ENCODE measurements at regions not wholly inside any gene's neighbourhood (a gene's known extent, or its start where the extent isn't known, plus 50 kb on each side); places are given as distances from the start of the nearest gene placed in this dataset.

GRCh38 chr4:3382251-3382650 is 59.5 kb upstream of the HGFAC start:
- Histone ChIP-seq H3K27me3 (ENCODE audit: control insufficient read depth, insufficient read depth, low read length) (no peaks in the 10 kb centered on the region), H3K4me3 (ENCODE audit: low read depth, low read length) (no peak overlapping the region), H3K36me3 (ENCODE audit: control insufficient read depth, insufficient read depth, low read length) (no peaks in the 10 kb centered on the region)
- DNase-seq (ENCODE audit: low read depth), result no peak
- TF ChIP-seq, protein P1, sequence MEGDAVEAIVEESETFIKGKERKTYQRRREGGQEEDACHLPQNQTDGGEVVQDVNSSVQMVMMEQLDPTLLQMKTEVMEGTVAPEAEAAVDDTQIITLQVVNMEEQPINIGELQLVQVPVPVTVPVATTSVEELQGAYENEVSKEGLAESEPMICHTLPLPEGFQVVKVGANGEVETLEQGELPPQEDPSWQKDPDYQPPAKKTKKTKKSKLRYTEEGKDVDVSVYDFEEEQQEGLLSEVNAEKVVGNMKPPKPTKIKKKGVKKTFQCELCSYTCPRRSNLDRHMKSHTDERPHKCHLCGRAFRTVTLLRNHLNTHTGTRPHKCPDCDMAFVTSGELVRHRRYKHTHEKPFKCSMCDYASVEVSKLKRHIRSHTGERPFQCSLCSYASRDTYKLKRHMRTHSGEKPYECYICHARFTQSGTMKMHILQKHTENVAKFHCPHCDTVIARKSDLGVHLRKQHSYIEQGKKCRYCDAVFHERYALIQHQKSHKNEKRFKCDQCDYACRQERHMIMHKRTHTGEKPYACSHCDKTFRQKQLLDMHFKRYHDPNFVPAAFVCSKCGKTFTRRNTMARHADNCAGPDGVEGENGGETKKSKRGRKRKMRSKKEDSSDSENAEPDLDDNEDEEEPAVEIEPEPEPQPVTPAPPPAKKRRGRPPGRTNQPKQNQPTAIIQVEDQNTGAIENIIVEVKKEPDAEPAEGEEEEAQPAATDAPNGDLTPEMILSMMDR (IDR thresholded peaks at IDR 0.05; ENCODE audit: insufficient read depth, low read length, poor library complexity, severe bottlenecking), result no peak

- TF ChIP-seq, protein P1 (IDR thresholded peaks at IDR 0.05; ENCODE audit: insufficient read depth, low read length, poor library complexity, severe bottlenecking), result no peak
- no peak overlapping the region for H3K4me3 ChIP-seq (ENCODE audit: low read depth, low read length)
- DNase-seq (ENCODE audit: low read depth), result no peak
- no peaks in the 10 kb centered on the region for H3K36me3 ChIP-seq (ENCODE audit: control insufficient read depth, insufficient read depth, low read length)
- H3K27me3 ChIP-seq (ENCODE audit: control insufficient read depth, insufficient read depth, low read length), result no peaks in the 10 kb centered on the region
Observed at GRCh38 chr4:3384391-3384770, 57.4 kb upstream of the HGFAC start.

- H3K36me3 ChIP-seq (ENCODE audit: control insufficient read depth, insufficient read depth, low read length), result no peaks in the 10 kb centered on the region
- no peak overlapping the region for H3K4me3 ChIP-seq (ENCODE audit: low read depth, low read length)
- no peaks in the 10 kb centered on the region for H3K27me3 ChIP-seq (ENCODE audit: control insufficient read depth, insufficient read depth, low read length)
- TF ChIP-seq, protein P1 (IDR thresholded peaks at IDR 0.05; ENCODE audit: insufficient read depth, low read length, poor library complexity, severe bottlenecking), result no peak
- DNase-seq (ENCODE audit: low read depth), result no peak
Observed at GRCh38 chr4:3384771-3385710, 56.7 kb upstream of the HGFAC start.

- Histone ChIP-seq H3K27me3 (ENCODE audit: control insufficient read depth, insufficient read depth, low read length) (no peaks in the 10 kb centered on the region), H3K36me3 (ENCODE audit: control insufficient read depth, insufficient read depth, low read length) (no peaks in the 10 kb centered on the region), H3K4me3 (ENCODE audit: low read depth, low read length) (no peak overlapping the region)
- DNase-seq (ENCODE audit: low read depth), result no peak
- TF ChIP-seq, protein P1 (IDR thresholded peaks at IDR 0.05; ENCODE audit: insufficient read depth, low read length, poor library complexity, severe bottlenecking), result no peak
Observed at GRCh38 chr4:3385711-3386420, 55.9 kb upstream of the HGFAC start.

GRCh38 chr4:3386526-3386925 is 55.2 kb upstream of the HGFAC start:
- H3K4me3 ChIP-seq (ENCODE audit: low read depth, low read length), result no peak overlapping the region

More at GRCh38 chr4:3386526-3386925, 55.2 kb upstream of the HGFAC start:
- Histone ChIP-seq H3K36me3 (ENCODE audit: control insufficient read depth, insufficient read depth, low read length) (no peaks in the 10 kb centered on the region), H3K27me3 (ENCODE audit: control insufficient read depth, insufficient read depth, low read length) (no peaks in the 10 kb centered on the region)
- TF ChIP-seq, protein P1 (IDR thresholded peaks at IDR 0.05; ENCODE audit: insufficient read depth, low read length, poor library complexity, severe bottlenecking), result no peak
- no peak for DNase-seq (ENCODE audit: low read depth)
